AG04450 (cell line): ENCODE measurements at regions not wholly inside any gene's neighbourhood (a gene's known extent, or its start where the extent isn't known, plus 50 kb on each side); places are given as distances from the start of the nearest gene placed in this dataset.

Source experiments
- CTCF ChIA-PET: fragments of 300-600, 350-600 bp; formaldehyde crosslinking; extraction: SDS; loops from one replicate; lab custom pipeline; 2022; ENCODE audit warnings: antibody characterized with exemption, inconsistent platforms; lab: Charles Lee
- POLR2A ChIA-PET: fragments of 350-600 bp; formaldehyde crosslinking; extraction: SDS; loops from one replicate; lab custom pipeline; 2021; ENCODE audit warnings: antibody characterized with exemption, inconsistent platforms; lab: Yijun Ruan, JAX
- DNase-seq: peaks from one replicate; pipeline ENCODE4 v3.0.0-alpha.2; 2011; ENCODE audit warnings: low read depth, low spot score
- H3K27ac ChIP-seq: one replicate; pipeline ENCODE4 v1.5.1; 2012; ENCODE audit warnings: low read depth, low read length, control low read depth
- H3K27me3 ChIP-seq: one replicate; pipeline ENCODE4 v1.6.0; 2012; ENCODE audit warnings: low read length; ENCODE audit not compliant: control insufficient read depth, insufficient read depth
- H3K4me3 ChIP-seq: 2 replicates; pipeline ENCODE4 v1.5.1; 2011; ENCODE audit warnings: mild to moderate bottlenecking, low read depth, low read length, control low read depth
- H3K9me3 ChIP-seq: 2 replicates; pipeline ENCODE4 v1.5.1; 2012; ENCODE audit warnings: low read length; ENCODE audit not compliant: control insufficient read depth, insufficient read depth
- CTCF ChIP-seq: IDR thresholded peaks from 2 replicates; pipeline ENCODE4 v1.5.1; 2011; ENCODE audit warnings: low read depth, low read length, control low read depth, inconsistent platforms

- ChIA-PET CTCF (interaction anchor here (1.0 kb wide), 1 partner anchor 12 kb away, joined by 3 read pairs; no protein-coding TSS in a partner anchor), POLR2A (no interaction called here)
- Histone ChIP-seq H3K4me3 (no peak overlapping the region), H3K27ac (no peak overlapping the region), H3K9me3 (no peaks in the 10 kb centered on the region), H3K27me3 (no peaks in the 10 kb centered on the region)
- no peak for TF ChIP-seq CTCF
- DNase-seq = no peak
These were observed 245.9 kb upstream of the ELAC2 start for GRCh38 chr17:13263746-13264145.

GRCh38 chr17:13256545-13256944 is 238.7 kb upstream of the ELAC2 start:
- Histone ChIP-seq H3K4me3 (no peak overlapping the region), H3K9me3 (no peaks in the 10 kb centered on the region), H3K27ac (no peak overlapping the region), H3K27me3 (no peaks in the 10 kb centered on the region)
- CTCF ChIA-PET = no interaction called here
- TF ChIP-seq CTCF = no peak
- DNase-seq = no peak
- POLR2A ChIA-PET = no interaction called here

- TF ChIP-seq CTCF = no peak
- H3K27ac ChIP-seq = no peak overlapping the region
- no peak overlapping the region for H3K4me3 ChIP-seq
- ChIA-PET CTCF (no interaction called here), POLR2A (no interaction called here)
- H3K27me3 ChIP-seq = no peaks in the 10 kb centered on the region
- no peaks in the 10 kb centered on the region for H3K9me3 ChIP-seq
- no peak for DNase-seq
These were observed 236.0 kb upstream of the ELAC2 start for GRCh38 chr17:13253733-13254410.

GRCh38 chr17:13244513-13244912 is 226.7 kb upstream of the ELAC2 start:
- TF ChIP-seq CTCF = no peak
- ChIA-PET CTCF (no interaction called here), POLR2A (no interaction called here)
- no peak for DNase-seq
- Histone ChIP-seq H3K27ac (no peak overlapping the region), H3K27me3 (no peaks in the 10 kb centered on the region), H3K4me3 (no peak overlapping the region), H3K9me3 (no peaks in the 10 kb centered on the region)

- ChIA-PET CTCF (no interaction called here), POLR2A (no interaction called here)
- Histone ChIP-seq H3K27ac (no peak overlapping the region), H3K4me3 (no peak overlapping the region), H3K27me3 (no peaks in the 10 kb centered on the region), H3K9me3 (no peaks in the 10 kb centered on the region)
- TF ChIP-seq CTCF = no peak
- DNase-seq = no peak
These were observed 225.8 kb upstream of the ELAC2 start for GRCh38 chr17:13243585-13243984.
